Karpas-422 (cell line): ENCODE measurements at regions not wholly inside any gene's neighbourhood (a gene's known extent, or its start where the extent isn't known, plus 50 kb on each side); places are given as distances from the start of the nearest gene placed in this dataset.

Experiments used
- DNase-seq: peaks from one replicate; pipeline ENCODE4 v3.0.0-alpha.2; 2015
- H2AFZ ChIP-seq: fragments of 200-600 bp; sonication (generic); 2 replicates; pipeline ENCODE4 v1.6.1; 2014; ENCODE audit warnings: antibody characterized with exemption, low read length, mixed read lengths
- H3K27ac ChIP-seq: fragments of 200-600 bp; sonication (generic); 2 replicates; pipeline ENCODE4 v1.5.1; 2014; ENCODE audit warnings: mild to moderate bottlenecking, low read length, moderate library complexity
- H3K27me3 ChIP-seq: fragments of 200-600 bp; sonication (generic); 2 replicates; pipeline ENCODE4 v1.6.1; 2014; ENCODE audit warnings: low read length, mixed read lengths
- H3K36me3 ChIP-seq: fragments of 200-600 bp; sonication (generic); 2 replicates; pipeline ENCODE4 v1.6.1; 2014; ENCODE audit warnings: low read length, mixed read lengths; ENCODE audit not compliant: insufficient read depth
- H3K4me1 ChIP-seq: fragments of 200-600 bp; sonication (generic); 2 replicates; pipeline ENCODE4 v1.6.1; 2014; ENCODE audit warnings: mild to moderate bottlenecking, low read length, mixed read lengths
- H3K4me2 ChIP-seq: fragments of 200-600 bp; sonication (generic); 2 replicates; pipeline ENCODE4 v1.6.1; 2014; ENCODE audit warnings: low read length, low read depth, mild to moderate bottlenecking; ENCODE audit not compliant: poor library complexity, severe bottlenecking
- H3K4me3 ChIP-seq: fragments of 200-600 bp; sonication (generic); 2 replicates; pipeline ENCODE4 v1.5.1; 2014; ENCODE audit warnings: mild to moderate bottlenecking, antibody characterized with exemption, low read length, mixed read lengths
- H3K79me2 ChIP-seq: fragments of 200-600 bp; sonication (generic); 2 replicates; pipeline ENCODE4 v1.6.1; 2014; ENCODE audit warnings: mild to moderate bottlenecking, low read length, mixed read lengths
- H3K9ac ChIP-seq: fragments of 200-600 bp; sonication (generic); 2 replicates; pipeline ENCODE4 v1.6.0; 2014; ENCODE audit warnings: low read length
- H3K9me2 ChIP-seq: fragments of 200-600 bp; sonication (generic), shearing (Covaris generic); replicated peaks from 2 replicates; pipeline ENCODE4 v1.6.0; 2014; ENCODE audit warnings: mild to moderate bottlenecking, low read length, moderate library complexity; ENCODE audit not compliant: insufficient read depth
- H3K9me3 ChIP-seq: fragments of 300-700, 200-600 bp; sonication (generic); 2 replicates; pipeline ENCODE4 v1.6.1; 2014; ENCODE audit warnings: low read length, mixed read lengths
- H4K20me1 ChIP-seq: fragments of 200-600 bp; sonication (generic); 2 replicates; pipeline ENCODE4 v1.6.1; 2014; ENCODE audit warnings: mild to moderate bottlenecking, antibody characterized with exemption, low read length, low read depth; ENCODE audit not compliant: insufficient read depth

- no peak overlapping the region for H3K9ac ChIP-seq
- H3K9me2 ChIP-seq, result no peaks in the 10 kb centered on the region
- no peaks in the 10 kb centered on the region for H3K27me3 ChIP-seq
- H2AFZ ChIP-seq, result no peak overlapping the region
- H3K4me3 ChIP-seq, result no peak overlapping the region
- no peaks in the 10 kb centered on the region for H4K20me1 ChIP-seq
- no peaks in the 10 kb centered on the region; the same call in 1 of the 2 replicates for H3K9me3 ChIP-seq
- no peak overlapping the region for H3K4me2 ChIP-seq
- no peak for DNase-seq
- H3K4me1 ChIP-seq, result no peaks in the 10 kb centered on the region
- H3K79me2 ChIP-seq, result no peaks in the 10 kb centered on the region
- no peak overlapping the region for H3K27ac ChIP-seq
- H3K36me3 ChIP-seq, result no peaks in the 10 kb centered on the region
Observed at GRCh38 chr2:137729305-137729704, 235.0 kb upstream of the HNMT start.

- H3K9me2 ChIP-seq, result no peaks in the 10 kb centered on the region
- no peak overlapping the region for H3K4me2 ChIP-seq
- H3K79me2 ChIP-seq, result no peaks in the 10 kb centered on the region
- H3K27me3 ChIP-seq, result no peaks in the 10 kb centered on the region
- DNase-seq, result no peak
- H3K27ac ChIP-seq, result no peak overlapping the region
- H3K9ac ChIP-seq, result no peak overlapping the region
- H3K4me1 ChIP-seq, result no peaks in the 10 kb centered on the region
- H2AFZ ChIP-seq, result no peak overlapping the region
- H3K4me3 ChIP-seq, result no peak overlapping the region
- H4K20me1 ChIP-seq, result no peaks in the 10 kb centered on the region
- no peaks in the 10 kb centered on the region; the same call in 1 of the 2 replicates for H3K9me3 ChIP-seq
- H3K36me3 ChIP-seq, result no peaks in the 10 kb centered on the region
Observed at GRCh38 chr2:137737559-137737958, 226.7 kb upstream of the HNMT start.

- Histone ChIP-seq H3K4me3 (no peak overlapping the region), H3K4me2 (no peak overlapping the region), H3K9me3 (no peaks in the 10 kb centered on the region), H3K9me2 (no peaks in the 10 kb centered on the region), H3K79me2 (no peaks in the 10 kb centered on the region), H3K9ac (no peak overlapping the region), H3K27me3 (no peaks in the 10 kb centered on the region), H3K4me1 (no peaks in the 10 kb centered on the region), H3K27ac (no peak overlapping the region), H4K20me1 (no peaks in the 10 kb centered on the region), H3K36me3 (no peaks in the 10 kb centered on the region), H2AFZ (no peak overlapping the region)
- no peak for DNase-seq
Observed at GRCh38 chr2:137741784-137742362, 222.4 kb upstream of the HNMT start.

GRCh38 chr2:137747509-137747908 lies 216.8 kb upstream of the HNMT start:
- no peak overlapping the region for H2AFZ ChIP-seq
- H3K9me3 ChIP-seq, result no peaks in the 10 kb centered on the region
- H3K9ac ChIP-seq, result no peak overlapping the region
- no peaks in the 10 kb centered on the region for H3K4me1 ChIP-seq
- DNase-seq, result no peak
- H3K79me2 ChIP-seq, result no peaks in the 10 kb centered on the region
- H4K20me1 ChIP-seq, result no peaks in the 10 kb centered on the region
- H3K36me3 ChIP-seq, result no peaks in the 10 kb centered on the region
- no peak overlapping the region for H3K27ac ChIP-seq
- no peak overlapping the region for H3K4me3 ChIP-seq
- H3K4me2 ChIP-seq, result no peak overlapping the region
- H3K9me2 ChIP-seq, result no peaks in the 10 kb centered on the region
- no peaks in the 10 kb centered on the region for H3K27me3 ChIP-seq

GRCh38 chr2:137748533-137748932 lies 215.7 kb upstream of the HNMT start:
- Histone ChIP-seq H2AFZ (no peak overlapping the region), H3K4me1 (no peaks in the 10 kb centered on the region), H4K20me1 (no peaks in the 10 kb centered on the region), H3K9ac (no peak overlapping the region), H3K4me2 (no peak overlapping the region), H3K27me3 (no peaks in the 10 kb centered on the region), H3K9me2 (no peaks in the 10 kb centered on the region), H3K9me3 (no peaks in the 10 kb centered on the region), H3K36me3 (no peaks in the 10 kb centered on the region), H3K79me2 (no peaks in the 10 kb centered on the region), H3K4me3 (no peak overlapping the region), H3K27ac (no peak overlapping the region)
- DNase-seq, result no peak

GRCh38 chr2:137764646-137765045 lies 199.6 kb upstream of the HNMT start:
- H3K27me3 ChIP-seq, result no peaks in the 10 kb centered on the region
- H3K4me3 ChIP-seq, result no peak overlapping the region
- no peak overlapping the region for H2AFZ ChIP-seq
- H3K9me2 ChIP-seq, result no peaks in the 10 kb centered on the region
- H3K27ac ChIP-seq, result no peak overlapping the region
- no peaks in the 10 kb centered on the region for H4K20me1 ChIP-seq
- DNase-seq, result no peak
- H3K36me3 ChIP-seq, result no peaks in the 10 kb centered on the region
- no peak overlapping the region for H3K9ac ChIP-seq
- H3K4me2 ChIP-seq, result no peak overlapping the region
- no peaks in the 10 kb centered on the region for H3K79me2 ChIP-seq
- peaks cover 4% of the 10 kb centered on the region; the same call in 1 of the 2 replicates for H3K9me3 ChIP-seq
- H3K4me1 ChIP-seq, result no peaks in the 10 kb centered on the region

- Histone ChIP-seq H3K4me2 (no peak overlapping the region), H4K20me1 (no peaks in the 10 kb centered on the region), H2AFZ (no peak overlapping the region), H3K27me3 (no peaks in the 10 kb centered on the region), H3K4me1 (no peaks in the 10 kb centered on the region), H3K9me2 (no peaks in the 10 kb centered on the region), H3K4me3 (no peak overlapping the region), H3K9ac (no peak overlapping the region), H3K79me2 (no peaks in the 10 kb centered on the region), H3K27ac (no peak overlapping the region), H3K36me3 (no peaks in the 10 kb centered on the region), H3K9me3 (peaks cover 4% of the 10 kb centered on the region; the same call in 1 of the 2 replicates)
- DNase-seq, result no peak
Observed at GRCh38 chr2:137769406-137769805, 194.9 kb upstream of the HNMT start.

GRCh38 chr2:137770166-137770565 lies 194.1 kb upstream of the HNMT start:
- Histone ChIP-seq H2AFZ (no peak overlapping the region), H3K79me2 (no peaks in the 10 kb centered on the region), H3K9ac (no peak overlapping the region), H3K27ac (no peak overlapping the region), H3K4me2 (no peak overlapping the region), H3K9me3 (peaks cover 4% of the 10 kb centered on the region; the same call in 1 of the 2 replicates), H3K9me2 (no peaks in the 10 kb centered on the region), H4K20me1 (no peaks in the 10 kb centered on the region), H3K4me3 (no peak overlapping the region), H3K4me1 (no peaks in the 10 kb centered on the region), H3K36me3 (no peaks in the 10 kb centered on the region), H3K27me3 (no peaks in the 10 kb centered on the region)
- no peak for DNase-seq
